Stomach (tissue), 8 donors: ENCODE measurements at regions not wholly inside any gene's neighbourhood (a gene's known extent, or its start where the extent isn't known, plus 50 kb on each side); places are given as distances from the start of the nearest gene placed in this dataset.

Experiments used
- DNase-seq, 2 donors: peaks; one replicate each; pipeline versions ENCODE4 v3.0.0 to v3.0.0-alpha.2; 2013 to 2019
- H3K27ac ChIP-seq, 5 donors: fragments of 200-600 bp in 4 of 5; sonication (generic) in 4 of 5; one replicate each; pipeline ENCODE4 v1.5.1; 2013 to 2019; ENCODE audit warnings: mild to moderate bottlenecking in 1 of 5, moderate library complexity in 1 of 5
- H3K27me3 ChIP-seq, 3 donors: fragments of 200-600 bp; sonication (generic); one replicate each; pipeline ENCODE4 v1.5.1; 2017 to 2019; ENCODE audit warnings: mixed run types in 1 of 3
- H3K36me3 ChIP-seq, 4 donors: fragments of 200-600 bp; sonication (generic); 1 replicate in 3 of 4; 2 replicates in 1 of 4; pipeline ENCODE4 v1.5.1; 2016 to 2019
- H3K4me1 ChIP-seq, 4 donors: fragments of 200-600 bp; sonication (generic); one replicate each; pipeline ENCODE4 v1.5.1; 2016 to 2019
- H3K4me3 ChIP-seq, 4 donors: fragments of 200-600 bp; sonication (generic) in 3 of 4; one replicate each; pipeline ENCODE4 v1.5.1; 2016 to 2019; ENCODE audit warnings: mild to moderate bottlenecking in 1 of 4
- H3K9me3 ChIP-seq, 4 donors: fragments of 200-600 bp; sonication (generic); one replicate each; pipeline ENCODE4 v1.5.1; 2016 to 2019
- EP300 ChIP-seq: sonication (generic); formaldehyde crosslinking; IDR thresholded peaks from one replicate; pipeline ENCODE4 v1.6.1; 2017; ENCODE audit warnings: antibody characterized with exemption
- POLR2A ChIP-seq, 4 donors: fragments of 450-650 bp; IDR thresholded peaks; one replicate each; pipeline ENCODE4 v1.6.1; 2016; ENCODE audit warnings: antibody characterized with exemption in 4 of 4, control low read depth in 2 of 4, mild to moderate bottlenecking in 1 of 4, moderate library complexity in 1 of 4
- POLR2AphosphoS5 ChIP-seq, 3 donors: sonication (generic); formaldehyde crosslinking; IDR thresholded peaks; one replicate each; pipeline ENCODE4 v1.6.1; 2016; ENCODE audit warnings: antibody characterized with exemption in 3 of 3
- WGBS, 5 donors: extraction: QIAGEN DNeasy Blood & Tissue Kit in 3 of 5; methylation state at CpG; one replicate each; pipeline versions ENCODE4 v1.1.5 to v1.1.7; 2013 to 2018; 5-methylcytosine and 5-hydroxymethylcytosine counted together
- intact Hi-C: fragments of 100-400 bp; cut with DNase I; formaldehyde crosslinking; loops from one replicate; pipeline ENCODE4 v1.15.1; 2023; ENCODE audit warnings: low total_unique reads
- TF ChIP-seq, protein P1 (sequence below), 7 experiments: fragments of 450-650 bp in 4 of 7; fragments of 200-600 bp in 3 of 7; sonication (generic) in 3 of 7; IDR thresholded peaks; one replicate each; pipeline ENCODE4 v1.5.1; 2016 to 2019; ENCODE audit warnings: antibody characterized with exemption in 7 of 7, control low read depth in 2 of 7, mild to moderate bottlenecking in 1 of 7
- donor health status: healthy with polysubstance abuse.
- donor health status: Bipolar disorder and iron deficiency.
- donor health status: healthy.

DNA sequence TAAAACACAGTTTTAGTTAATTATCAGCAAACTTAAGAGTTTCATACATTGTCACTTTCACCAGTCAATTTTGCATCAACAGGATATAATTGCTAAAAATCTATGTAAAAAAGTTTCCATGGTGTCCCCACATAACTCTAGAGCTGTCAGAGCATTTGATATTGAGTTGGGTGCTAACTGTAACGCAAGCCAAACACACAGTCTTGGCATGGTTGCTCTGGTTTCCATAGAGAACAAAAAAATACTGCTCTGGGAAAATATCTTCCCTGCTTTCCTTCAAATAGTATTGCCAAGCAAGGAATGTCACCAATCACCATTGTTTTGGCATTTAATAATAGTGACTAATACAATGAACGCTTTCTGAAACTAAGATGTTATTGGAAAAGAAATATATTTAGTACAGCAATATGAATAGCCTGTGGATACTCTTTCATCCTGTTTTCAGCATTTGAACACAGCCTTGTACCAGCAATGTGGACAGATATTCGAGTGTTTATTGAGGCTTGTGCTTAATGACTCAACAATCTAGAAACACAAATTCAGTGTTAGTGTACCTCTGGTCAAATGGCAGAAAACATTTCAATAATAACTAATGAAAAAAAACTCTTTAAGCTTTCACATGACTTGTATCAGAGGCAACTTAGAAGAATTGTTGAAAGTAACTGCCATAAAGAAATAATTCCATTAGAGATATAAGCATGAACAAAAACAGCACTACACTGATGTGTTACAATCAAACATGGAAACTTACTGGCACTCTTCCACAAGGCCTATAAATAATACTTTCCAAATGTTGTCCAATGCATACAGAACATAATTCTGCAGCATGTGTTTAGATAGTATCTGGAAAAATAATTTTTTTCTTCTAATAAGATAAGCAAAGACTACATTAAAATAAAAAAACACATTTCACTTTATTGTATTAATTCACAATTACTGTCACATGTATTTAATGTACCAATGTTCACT, 1469.5 kb upstream of the CELF2 start:
- H3K27me3 ChIP-seq, result no peaks in the 10 kb centered on the region
- 41 to 62% (median 61%) methylated on average over 3 of the region's 3 CpGs for WGBS, 5 donors
- no peaks in the 10 kb centered on the region for H3K4me1 ChIP-seq
- H3K9me3 ChIP-seq, result no peaks in the 10 kb centered on the region
- TF ChIP-seq POLR2A (IDR thresholded peaks at IDR 0.05) (no peak), POLR2AphosphoS5 (IDR thresholded peaks at IDR 0.05) (no peak), EP300 (no peak)
- TF ChIP-seq, protein P1, sequence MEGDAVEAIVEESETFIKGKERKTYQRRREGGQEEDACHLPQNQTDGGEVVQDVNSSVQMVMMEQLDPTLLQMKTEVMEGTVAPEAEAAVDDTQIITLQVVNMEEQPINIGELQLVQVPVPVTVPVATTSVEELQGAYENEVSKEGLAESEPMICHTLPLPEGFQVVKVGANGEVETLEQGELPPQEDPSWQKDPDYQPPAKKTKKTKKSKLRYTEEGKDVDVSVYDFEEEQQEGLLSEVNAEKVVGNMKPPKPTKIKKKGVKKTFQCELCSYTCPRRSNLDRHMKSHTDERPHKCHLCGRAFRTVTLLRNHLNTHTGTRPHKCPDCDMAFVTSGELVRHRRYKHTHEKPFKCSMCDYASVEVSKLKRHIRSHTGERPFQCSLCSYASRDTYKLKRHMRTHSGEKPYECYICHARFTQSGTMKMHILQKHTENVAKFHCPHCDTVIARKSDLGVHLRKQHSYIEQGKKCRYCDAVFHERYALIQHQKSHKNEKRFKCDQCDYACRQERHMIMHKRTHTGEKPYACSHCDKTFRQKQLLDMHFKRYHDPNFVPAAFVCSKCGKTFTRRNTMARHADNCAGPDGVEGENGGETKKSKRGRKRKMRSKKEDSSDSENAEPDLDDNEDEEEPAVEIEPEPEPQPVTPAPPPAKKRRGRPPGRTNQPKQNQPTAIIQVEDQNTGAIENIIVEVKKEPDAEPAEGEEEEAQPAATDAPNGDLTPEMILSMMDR (IDR thresholded peaks at IDR 0.05), result no peak
- H3K4me3 ChIP-seq, result no peak overlapping the region
- intact Hi-C loops, result no loop called here
- no peak overlapping the region for H3K27ac ChIP-seq
- H3K36me3 ChIP-seq, result no peaks in the 10 kb centered on the region
- peak in 1 of 2 donors; percentile 58 for DNase-seq

DNA sequence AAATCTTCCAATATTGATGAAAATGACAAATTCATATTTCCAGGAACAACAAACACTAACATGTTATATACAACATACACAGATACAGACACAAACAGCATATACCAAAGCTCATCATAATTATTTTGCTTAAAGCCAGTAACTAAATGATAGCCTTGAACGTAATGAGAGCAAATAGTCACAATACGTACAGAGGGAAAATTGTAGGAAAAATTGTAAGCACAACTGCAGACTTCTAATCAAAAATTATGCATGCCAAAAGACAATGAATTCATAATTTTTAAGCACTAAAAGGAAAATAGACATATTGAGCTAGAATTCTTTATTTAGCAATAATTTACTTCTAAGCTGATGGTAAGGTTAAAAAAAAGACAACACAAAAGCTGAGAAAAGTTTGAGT, 1466.9 kb upstream of the CELF2 start:
- Histone ChIP-seq H3K4me3 (no peak overlapping the region), H3K9me3 (no peaks in the 10 kb centered on the region), H3K27ac (no peak overlapping the region), H3K27me3 (no peaks in the 10 kb centered on the region), H3K4me1 (no peaks in the 10 kb centered on the region), H3K36me3 (no peaks in the 10 kb centered on the region)
- 84 to 95% (median 92%) methylated on average over 2 of the region's 2 CpGs for WGBS, 5 donors
- TF ChIP-seq POLR2AphosphoS5 (IDR thresholded peaks at IDR 0.05) (no peak), POLR2A (IDR thresholded peaks at IDR 0.05) (no peak), EP300 (no peak)
- TF ChIP-seq, protein P1 (IDR thresholded peaks at IDR 0.05), result no peak
- no peak for DNase-seq
- intact Hi-C loops, result no loop called here

DNA sequence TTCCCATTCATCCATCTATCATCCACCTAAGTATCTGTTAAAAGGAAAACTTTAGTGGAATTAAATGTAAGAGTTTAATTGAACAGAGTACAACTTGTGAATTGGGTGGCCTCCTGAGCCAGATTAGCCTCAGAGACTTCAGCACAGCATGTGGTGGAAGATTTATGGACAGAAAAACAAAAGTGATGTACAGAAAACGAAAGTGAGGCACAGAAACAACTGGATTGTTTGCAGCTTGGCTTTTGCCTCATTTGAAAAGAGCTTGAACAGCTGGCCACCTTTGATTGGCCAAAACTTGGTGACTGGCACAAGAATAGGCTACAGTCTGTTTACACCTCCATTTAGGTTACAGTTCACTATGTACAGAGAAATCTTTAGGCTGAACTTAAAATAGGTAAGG, 1463.4 kb upstream of the CELF2 start:
- Histone ChIP-seq H3K27me3 (no peaks in the 10 kb centered on the region), H3K9me3 (no peaks in the 10 kb centered on the region), H3K27ac (no peak overlapping the region), H3K4me3 (no peak overlapping the region), H3K4me1 (no peaks in the 10 kb centered on the region), H3K36me3 (no peaks in the 10 kb centered on the region)
- WGBS, 5 donors, result 3 to 21% (median 16%) methylated on average over 1 of the region's 1 CpG
- no peak for TF ChIP-seq POLR2AphosphoS5 (IDR thresholded peaks at IDR 0.05)
- no peak for DNase-seq
- intact Hi-C loops, result no loop called here

DNA sequence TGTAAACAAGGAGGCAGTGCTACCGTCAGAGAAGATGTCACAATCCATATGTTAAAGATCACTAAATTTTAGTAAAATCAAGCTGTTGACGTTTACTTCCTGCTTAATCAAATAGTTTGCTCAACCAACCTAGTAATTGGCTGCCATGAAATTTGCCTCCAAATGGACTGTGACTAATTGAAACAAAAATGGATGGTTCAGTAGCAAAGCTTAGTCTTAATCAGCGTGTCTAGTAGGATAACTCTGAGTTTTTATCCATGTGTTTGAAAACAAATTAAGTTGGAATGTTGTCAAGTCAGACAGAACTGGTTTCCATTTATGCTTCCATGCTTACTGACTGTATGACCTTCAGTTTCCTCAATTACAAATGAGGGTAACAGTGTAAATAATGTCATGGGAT, 1456.7 kb upstream of the CELF2 start:
- no peaks in the 10 kb centered on the region for H3K4me1 ChIP-seq
- intact Hi-C loops, result no loop called here
- H3K9me3 ChIP-seq, result no peaks in the 10 kb centered on the region
- TF ChIP-seq, protein P1 (IDR thresholded peaks at IDR 0.05), result no peak
- TF ChIP-seq EP300, result no peak
- TF ChIP-seq POLR2A (IDR thresholded peaks at IDR 0.05), result no peak
- TF ChIP-seq POLR2AphosphoS5 (IDR thresholded peaks at IDR 0.05), result no peak
- no peak overlapping the region for H3K4me3 ChIP-seq
- no peaks in the 10 kb centered on the region for H3K36me3 ChIP-seq
- H3K27me3 ChIP-seq, result no peaks in the 10 kb centered on the region
- DNase-seq, result no peak
- no peak overlapping the region for H3K27ac ChIP-seq
- WGBS, 5 donors, result 56 to 61% (median 58%) methylated on average over 3 of the region's 3 CpGs
